BLaER1 treated with 17β-estradiol and CSF1 and Interleukin-3, amounts not matched to agents 10 nM and 100 nM (cell line): ENCODE measurements at regions not wholly inside any gene's neighbourhood (a gene's known extent, or its start where the extent isn't known, plus 50 kb on each side); places are given as distances from the start of the nearest gene placed in this dataset.
"Not testable (repeated sequence)": the region's sequence is repeated elsewhere in the genome, so short reads cannot be mapped to it uniquely, and the experiment has no call there.

Experiments used
- H3K27ac ChIP-seq, 11 experiments: shearing (Covaris generic); formaldehyde crosslinking; 2 replicates each; pipeline ENCODE4 v1.8.1; 2022
- H3K27me3 ChIP-seq, 11 experiments: shearing (Covaris generic); formaldehyde crosslinking; 2 replicates each; pipeline ENCODE4 v1.8.1; 2022
- H3K36me3 ChIP-seq, 11 experiments: shearing (Covaris generic); formaldehyde crosslinking; 2 replicates each; pipeline ENCODE4 v1.8.1; 2022
- H3K4me1 ChIP-seq, 10 experiments: shearing (Covaris generic); formaldehyde crosslinking; 2 replicates each; pipeline ENCODE4 v1.8.1; 2022
- H3K4me2 ChIP-seq, 11 experiments: shearing (Covaris generic); formaldehyde crosslinking; 2 replicates each; pipeline ENCODE4 v1.8.1; 2022
- H3K4me3 ChIP-seq, 10 experiments: shearing (Covaris generic); formaldehyde crosslinking; 2 replicates each; pipeline ENCODE4 v1.8.1; 2022
- H3K9ac ChIP-seq, 11 experiments: shearing (Covaris generic); formaldehyde crosslinking; 2 replicates each; pipeline ENCODE4 v1.8.1; 2022
- H3K9me3 ChIP-seq, 11 experiments: shearing (Covaris generic); formaldehyde crosslinking; replicated peaks in 1 of 11; 2 replicates each; pipeline ENCODE4 v1.8.1; 2022
- H4K20me1 ChIP-seq, 11 experiments: shearing (Covaris generic); formaldehyde crosslinking; 2 replicates each; pipeline ENCODE4 v1.8.1; 2022
- Cebpa-rat ChIP-seq, 11 experiments: shearing (Covaris generic); IDR thresholded peaks; 2 replicates each; pipeline ENCODE4 v1.8.1; 2022

DNA sequence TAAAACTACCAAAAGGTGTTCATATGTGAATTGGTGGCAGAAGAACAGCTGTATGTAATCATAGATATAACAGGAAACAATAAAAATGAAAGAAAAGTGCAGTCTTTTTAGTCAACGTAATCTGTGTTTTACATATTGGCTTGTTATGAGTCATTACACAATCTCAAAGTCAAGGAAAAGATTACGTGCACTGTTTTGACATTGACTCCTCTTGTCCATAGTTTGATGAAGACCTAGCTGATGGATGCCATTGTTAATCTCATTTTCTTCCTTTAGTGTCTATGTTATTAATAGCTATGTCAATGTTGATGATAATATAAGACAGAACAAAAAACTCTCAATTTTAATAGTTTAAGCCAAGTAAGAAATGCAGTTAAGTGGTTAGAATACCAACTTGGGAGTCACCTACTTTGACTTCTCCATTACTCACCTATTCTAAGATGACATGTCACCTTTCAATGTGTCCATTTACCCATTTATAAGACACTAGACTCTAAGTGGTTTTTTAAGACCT lies 84.5 kb upstream of the SAMSN1 start:
- TF ChIP-seq Cebpa-rat (IDR thresholded peaks at IDR 0.05) = no peak
- Histone ChIP-seq H3K27me3 (no peaks in the 10 kb centered on the region), H3K4me3 (no peak overlapping the region), H3K36me3 (no peaks in the 10 kb centered on the region), H3K4me2 (peak overlapping the region in 1 of 11 experiments; percentile 27; a peak in 1 of 22 replicates), H4K20me1 (no peaks in the 10 kb centered on the region), H3K9me3 (peaks cover 0 to 5% (median 0%) of the 10 kb centered on the region in 11 experiments; a peak in 3 of 22 replicates), H3K9ac (no peak overlapping the region), H3K27ac (no peak overlapping the region), H3K4me1 (peaks cover 0 to 7% (median 0%) of the 10 kb centered on the region in 10 experiments; a peak in 2 of 20 replicates)

- TF ChIP-seq Cebpa-rat (IDR thresholded peaks at IDR 0.05) = no peak
- Histone ChIP-seq H3K27ac (no peak overlapping the region), H3K4me3 (no peak overlapping the region), H3K27me3 (no peaks in the 10 kb centered on the region), H4K20me1 (no peaks in the 10 kb centered on the region), H3K9me3 (peaks cover 0 to 7% (median 0%) of the 10 kb centered on the region in 11 experiments; a peak in 3 of 22 replicates), H3K9ac (no peak overlapping the region), H3K36me3 (no peaks in the 10 kb centered on the region), H3K4me2 (no peak overlapping the region), H3K4me1 (peaks cover 0 to 7% (median 0%) of the 10 kb centered on the region in 10 experiments; a peak in 2 of 20 replicates)
Measured at GRCh38 chr21:14629461-14629860, 83.3 kb upstream of the SAMSN1 start.

DNA sequence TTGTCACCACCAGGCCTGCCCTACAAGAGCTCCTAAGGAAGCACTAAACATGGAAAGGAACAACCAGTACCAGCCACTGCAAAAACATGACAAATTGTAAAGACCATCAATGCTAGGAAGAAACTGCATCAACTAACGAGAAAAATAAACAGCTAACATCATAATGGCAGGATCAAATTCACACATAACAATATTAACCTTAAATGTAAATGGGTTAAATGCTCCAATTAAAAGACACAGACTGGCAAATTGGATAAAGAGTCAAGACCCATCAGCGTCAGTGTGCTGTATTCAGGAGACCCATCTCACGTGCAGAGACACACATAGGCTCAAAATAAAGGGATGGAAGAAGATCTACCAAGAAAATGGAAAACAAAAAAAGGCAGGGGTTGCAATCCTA lies 77.0 kb upstream of the SAMSN1 start:
- not testable (repeated sequence) for H3K27me3 ChIP-seq, H3K4me1 ChIP-seq, H4K20me1 ChIP-seq, H3K27ac ChIP-seq, H3K4me2 ChIP-seq, H3K36me3 ChIP-seq, H3K9ac ChIP-seq, H3K4me3 ChIP-seq
- peaks cover 0 to 50% (median 11%) of the 10 kb centered on the region in 11 experiments; a peak in 14 of 22 replicates for H3K9me3 ChIP-seq

DNA sequence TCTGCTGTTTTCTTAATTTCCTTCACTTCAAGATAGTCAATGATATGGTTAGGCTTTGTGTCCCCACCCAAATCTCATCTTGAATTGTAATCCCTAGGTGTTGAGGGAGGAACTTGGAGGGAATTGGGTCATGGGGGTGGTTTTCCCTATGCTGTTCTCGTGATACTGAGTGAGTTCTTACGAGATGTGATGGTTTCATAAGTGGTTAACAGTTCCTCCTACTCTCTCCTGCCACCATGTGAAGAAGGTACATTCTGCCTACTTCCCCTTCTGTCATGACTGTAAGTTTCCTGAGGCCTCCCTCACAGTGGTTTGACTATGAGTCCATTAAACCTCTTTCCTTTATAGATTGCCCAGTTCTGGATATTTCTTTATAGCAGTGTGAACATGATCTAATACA lies 74.0 kb upstream of the SAMSN1 start:
- Histone ChIP-seq H3K4me3 (no peak overlapping the region), H3K9ac (no peak overlapping the region), H3K27me3 (no peaks in the 10 kb centered on the region), H3K4me1 (peaks cover 0 to 23% (median 8%) of the 10 kb centered on the region in 10 experiments; a peak in 10 of 20 replicates), H3K36me3 (no peaks in the 10 kb centered on the region; a peak in 1 of 22 replicates), H3K4me2 (no peak overlapping the region), H4K20me1 (no peaks in the 10 kb centered on the region), H3K27ac (peak overlapping the region in 2 of 11 experiments; percentile 1 to 12; a peak in 1 of 22 replicates), H3K9me3 (peaks cover 0 to 49% (median 11%) of the 10 kb centered on the region in 11 experiments; a peak in 14 of 22 replicates)
- TF ChIP-seq Cebpa-rat (IDR thresholded peaks at IDR 0.05) = no peak

- H3K27ac ChIP-seq = 0 out of 22 replicates have a peak overlapping the region, but pooled peaks of 1 of the 11 experiments have one; percentile 12
Measured at GRCh38 chr21:14617871-14618270, 71.8 kb upstream of the SAMSN1 start.

GRCh38 chr21:14617040-14617393 lies 70.9 kb upstream of the SAMSN1 start:
- no peak for TF ChIP-seq Cebpa-rat (IDR thresholded peaks at IDR 0.05)
- no peaks in the 10 kb centered on the region; a peak in 1 of 22 replicates for H3K36me3 ChIP-seq
- no peak overlapping the region for H3K27ac ChIP-seq
- H3K4me3 ChIP-seq = no peak overlapping the region
- no peaks in the 10 kb centered on the region for H4K20me1 ChIP-seq
- peaks cover 0 to 23% (median 8%) of the 10 kb centered on the region in 10 experiments; a peak in 10 of 20 replicates for H3K4me1 ChIP-seq
- H3K9ac ChIP-seq = no peak overlapping the region
- no peaks in the 10 kb centered on the region for H3K27me3 ChIP-seq
- no peak overlapping the region for H3K4me2 ChIP-seq
- peaks cover 0 to 37% (median 11%) of the 10 kb centered on the region in 11 experiments; a peak in 14 of 22 replicates for H3K9me3 ChIP-seq

More at GRCh38 chr21:14617871-14618270, 71.8 kb upstream of the SAMSN1 start:
- H3K4me1 ChIP-seq = peaks cover 0 to 23% (median 8%) of the 10 kb centered on the region in 10 experiments; a peak in 10 of 20 replicates
- no peaks in the 10 kb centered on the region for H4K20me1 ChIP-seq
- no peak for TF ChIP-seq Cebpa-rat (IDR thresholded peaks at IDR 0.05)
- H3K27me3 ChIP-seq = no peaks in the 10 kb centered on the region
- H3K36me3 ChIP-seq = no peaks in the 10 kb centered on the region; a peak in 1 of 22 replicates
- H3K9me3 ChIP-seq = peaks cover 0 to 44% (median 11%) of the 10 kb centered on the region in 11 experiments; a peak in 14 of 22 replicates
- H3K4me2 ChIP-seq = peak overlapping the region in 6 of 11 experiments; percentile 2 to 33 (median 23); a peak in 6 of 22 replicates
- H3K9ac ChIP-seq = no peak overlapping the region
- H3K4me3 ChIP-seq = no peak overlapping the region

- Histone ChIP-seq H3K9me3 (peaks cover 0 to 32% (median 11%) of the 10 kb centered on the region in 11 experiments; a peak in 13 of 22 replicates), H3K9ac (no peak overlapping the region), H4K20me1 (no peaks in the 10 kb centered on the region), H3K4me3 (no peak overlapping the region), H3K4me1 (peaks cover 0 to 23% (median 8%) of the 10 kb centered on the region in 10 experiments; a peak in 10 of 20 replicates), H3K36me3 (no peaks in the 10 kb centered on the region; a peak in 1 of 22 replicates), H3K4me2 (no peak overlapping the region), H3K27ac (no peak overlapping the region), H3K27me3 (no peaks in the 10 kb centered on the region)
- no peak for TF ChIP-seq Cebpa-rat (IDR thresholded peaks at IDR 0.05)
Measured at GRCh38 chr21:14616380-14617039, 70.4 kb upstream of the SAMSN1 start.

DNA sequence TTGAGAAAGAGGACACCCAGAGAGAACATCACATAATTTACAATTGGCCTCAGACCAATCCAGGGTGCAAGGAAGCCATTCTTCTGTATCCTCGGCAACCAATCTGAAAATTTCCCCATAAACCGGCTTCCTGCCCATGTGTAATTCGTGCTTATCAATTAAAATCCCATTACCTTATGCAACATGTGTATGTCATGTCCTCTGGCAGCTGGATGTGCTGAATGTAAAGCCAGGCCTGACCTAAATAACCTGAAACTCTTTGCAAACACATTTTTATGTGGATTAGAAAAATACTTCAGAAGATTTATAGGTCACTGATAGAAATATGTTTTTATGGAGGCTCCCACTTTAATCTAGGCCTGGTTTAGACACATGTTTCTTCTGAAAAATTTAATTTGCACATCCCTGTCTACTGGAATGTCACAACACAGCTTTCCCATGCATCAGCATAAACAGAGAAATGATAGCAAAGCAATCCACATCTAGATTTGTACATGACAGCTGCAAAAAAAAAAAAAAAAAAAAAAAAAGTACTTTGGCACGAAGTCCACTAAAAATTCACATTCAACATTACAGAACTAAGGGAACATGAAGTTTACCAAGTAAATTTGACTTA lies 69.4 kb upstream of the SAMSN1 start:
- Histone ChIP-seq H3K4me2 (0 out of 22 replicates have a peak overlapping the region, but pooled peaks of 1 of the 11 experiments have one; percentile 7), H3K36me3 (no peaks in the 10 kb centered on the region; a peak in 1 of 22 replicates), H3K27ac (no peak overlapping the region), H3K27me3 (no peaks in the 10 kb centered on the region), H4K20me1 (no peaks in the 10 kb centered on the region), H3K9me3 (peaks cover 0 to 28% (median 7%) of the 10 kb centered on the region in 11 experiments; a peak in 10 of 22 replicates), H3K9ac (no peak overlapping the region), H3K4me1 (peaks cover 0 to 23% (median 8%) of the 10 kb centered on the region in 10 experiments; a peak in 10 of 20 replicates), H3K4me3 (no peak overlapping the region)
- no peak for TF ChIP-seq Cebpa-rat (IDR thresholded peaks at IDR 0.05)

DNA sequence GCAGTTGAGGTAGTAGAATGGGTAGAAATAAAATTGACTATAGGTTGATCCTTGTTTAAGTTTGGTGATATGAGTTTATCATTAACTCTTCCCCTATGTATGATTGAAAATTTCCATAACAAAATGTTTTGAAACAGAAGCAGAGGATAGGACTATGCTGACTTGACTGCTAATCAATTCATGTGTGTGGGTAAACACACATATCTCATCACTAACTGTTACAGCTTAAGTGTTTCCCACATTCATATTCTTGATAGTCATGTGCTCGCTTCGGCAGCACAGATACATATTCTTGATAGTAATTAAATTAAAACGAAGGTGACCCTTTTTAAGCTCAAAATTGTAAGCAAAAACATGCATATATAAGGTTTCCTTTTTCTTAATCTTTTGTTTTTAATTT lies 68.2 kb upstream of the SAMSN1 start:
- Histone ChIP-seq H3K9me3 (peaks cover 0 to 21% (median 0%) of the 10 kb centered on the region in 11 experiments; a peak in 5 of 22 replicates), H4K20me1 (no peaks in the 10 kb centered on the region), H3K4me2 (no peak overlapping the region), H3K36me3 (no peaks in the 10 kb centered on the region), H3K27me3 (no peaks in the 10 kb centered on the region), H3K27ac (no peak overlapping the region), H3K9ac (no peak overlapping the region), H3K4me3 (no peak overlapping the region), H3K4me1 (peaks cover 0 to 23% (median 8%) of the 10 kb centered on the region in 10 experiments; a peak in 10 of 20 replicates)
- TF ChIP-seq Cebpa-rat (IDR thresholded peaks at IDR 0.05) = no peak
